DMS53 treated with DMSO at 0.1 percent for 48 hours (cell line): ENCODE measurements at regions not wholly inside any gene's neighbourhood (a gene's known extent, or its start where the extent isn't known, plus 50 kb on each side); places are given as distances from the start of the nearest gene placed in this dataset.

Experiments used
- DNase-seq: peaks from one replicate; lab custom pipeline; 2025; ENCODE audit not compliant: unreplicated experiment; lab: John Stamatoyannopoulos, UW

DNA sequence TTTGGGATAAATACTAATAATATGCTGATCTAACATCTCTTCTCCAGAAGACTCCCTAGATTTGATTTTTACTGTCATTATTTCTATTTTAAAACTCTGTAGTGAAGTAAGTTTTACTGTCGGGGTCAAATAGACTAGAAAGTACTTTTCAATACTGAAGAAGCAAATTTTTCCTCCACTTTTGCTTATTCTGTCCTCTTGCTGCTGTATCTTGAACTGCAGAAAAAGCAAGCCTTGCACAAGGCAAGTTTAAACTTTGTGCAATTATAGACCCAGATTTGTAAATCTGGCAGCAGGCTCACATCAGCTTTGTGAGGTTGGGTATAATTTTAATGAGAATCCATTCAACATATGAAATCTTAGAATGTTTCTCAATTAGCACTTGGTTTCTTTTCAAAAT, 151.1 kb upstream of the ETS2 start:
- DNase-seq, result no peak

DNA sequence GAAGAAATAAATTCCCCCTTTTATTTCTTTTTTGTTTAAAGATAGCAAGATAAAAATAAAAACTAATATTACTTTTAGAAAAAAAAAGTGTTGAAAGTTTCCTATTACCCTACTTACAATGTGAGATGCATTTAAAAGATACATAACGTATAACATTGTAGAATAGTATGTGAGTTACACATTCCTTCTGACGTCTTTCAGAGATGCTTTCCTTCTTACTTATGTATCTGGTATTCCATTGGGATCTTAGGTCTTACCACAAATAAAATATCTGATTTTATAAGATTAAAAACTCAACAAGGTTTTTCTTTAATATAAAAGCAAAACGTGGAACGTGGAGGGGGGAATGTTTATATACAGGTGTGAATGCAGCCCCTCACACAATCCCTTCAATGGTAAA, 147.2 kb upstream of the ETS2 start:
- no peak for DNase-seq

DNA sequence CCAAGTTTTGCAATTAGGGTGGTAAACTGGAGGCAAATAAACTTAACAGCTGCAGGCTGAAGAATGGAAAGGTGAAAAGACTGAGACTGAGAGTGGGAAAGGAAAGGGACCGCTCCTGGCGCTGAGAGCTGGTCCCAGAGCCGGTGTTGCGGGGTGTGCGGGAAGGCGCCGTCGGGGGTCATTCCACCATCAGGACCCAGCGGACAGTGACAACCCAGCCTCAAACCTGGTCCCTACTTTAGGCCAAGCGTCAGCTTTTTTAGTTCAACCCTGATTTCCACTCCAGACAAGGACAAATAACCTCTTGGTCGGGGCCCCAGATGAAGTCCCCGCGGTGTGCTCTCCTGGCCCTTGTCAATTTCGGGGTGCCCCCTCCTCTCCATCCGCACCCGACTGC, 145.8 kb upstream of the ETS2 start:
- DNase-seq, result no peak

- DNase-seq, result no peak
These were observed 145.2 kb upstream of the ETS2 start for GRCh38 chr21:38660333-38661196.

GRCh38 chr21:38661197-38661871, 144.4 kb upstream of the ETS2 start:
- DNase-seq, result peak; percentile 24

GRCh38 chr21:38661889-38662568, 143.7 kb upstream of the ETS2 start:
- DNase-seq, result no peak

- DNase-seq, result no peak
These were observed 142.4 kb upstream of the ETS2 start for GRCh38 chr21:38663282-38663681.

DNA sequence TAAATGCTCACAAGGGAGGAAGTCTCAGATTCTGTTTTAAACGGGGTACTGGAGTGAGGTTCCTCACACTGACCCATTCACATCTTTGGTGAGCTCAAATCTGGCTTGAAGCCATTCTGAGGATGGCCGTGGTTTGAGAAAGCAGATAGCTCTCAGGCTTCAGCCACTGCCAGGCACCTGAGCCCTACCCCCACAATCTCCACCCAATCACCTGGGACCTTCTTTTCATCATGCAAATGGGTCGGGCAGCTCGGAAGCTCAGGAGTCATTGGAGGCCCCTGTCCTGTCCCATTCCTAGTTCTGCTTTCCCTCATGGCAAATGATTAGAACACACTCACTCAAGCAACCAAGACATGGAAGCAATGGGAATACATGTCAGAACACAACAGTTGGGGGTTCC, 141.4 kb upstream of the ETS2 start:
- DNase-seq, result no peak

GRCh38 chr21:38664841-38665240, 140.9 kb upstream of the ETS2 start:
- no peak for DNase-seq

DNA sequence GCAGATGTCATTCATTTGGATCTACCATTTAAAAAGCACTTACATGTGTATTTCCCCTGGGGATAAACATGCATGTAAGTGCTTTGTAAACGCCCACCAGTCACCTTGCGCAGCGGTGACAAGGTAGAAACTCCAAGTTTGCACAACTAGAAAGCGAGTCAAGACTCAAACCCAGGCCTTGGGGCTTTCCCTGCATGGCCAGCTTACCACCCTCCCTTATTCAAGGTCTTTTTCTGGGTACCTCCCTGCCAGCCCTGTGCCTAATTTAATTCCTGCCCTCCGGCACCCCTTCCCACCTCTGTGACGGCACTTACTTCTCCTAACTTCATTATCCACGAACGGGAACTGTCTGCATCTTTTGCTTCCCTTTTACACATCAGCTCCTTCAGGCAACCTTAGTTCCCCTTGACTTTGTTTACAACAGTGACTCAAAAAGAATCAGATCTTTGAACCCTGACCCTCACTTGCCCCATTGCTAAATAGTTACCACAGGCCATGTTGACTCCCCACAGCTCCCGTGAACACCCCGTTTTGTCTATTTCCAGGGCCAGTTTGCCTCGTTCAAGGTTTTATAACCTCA, 138.3 kb upstream of the ETS2 start:
- DNase-seq, result no peak

DNA sequence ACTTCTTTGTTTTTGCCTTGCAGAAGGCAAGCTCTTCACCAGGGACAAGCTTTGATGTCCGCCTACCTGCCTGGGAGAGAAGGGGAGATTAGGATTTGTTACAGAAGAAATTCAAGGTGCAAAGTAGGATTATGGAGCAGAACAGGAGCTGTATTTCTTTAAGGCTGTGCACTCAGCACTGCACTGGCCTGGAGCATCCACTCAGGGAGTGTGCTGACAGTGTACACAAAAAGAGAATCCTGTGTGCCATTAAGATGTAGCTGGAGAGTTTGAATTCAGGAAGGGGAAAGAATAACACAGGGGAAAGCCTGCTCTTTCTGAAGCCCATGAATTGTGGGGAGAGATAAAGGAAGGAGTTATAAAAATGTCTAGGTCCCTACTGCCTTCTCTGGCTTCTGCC, 137.7 kb upstream of the ETS2 start:
- no peak for DNase-seq

- DNase-seq, result no peak
These were observed 137.2 kb upstream of the ETS2 start for GRCh38 chr21:38668541-38668940.

GRCh38 chr21:38669186-38669585, 136.5 kb upstream of the ETS2 start:
- peak; percentile 31 for DNase-seq

DNA sequence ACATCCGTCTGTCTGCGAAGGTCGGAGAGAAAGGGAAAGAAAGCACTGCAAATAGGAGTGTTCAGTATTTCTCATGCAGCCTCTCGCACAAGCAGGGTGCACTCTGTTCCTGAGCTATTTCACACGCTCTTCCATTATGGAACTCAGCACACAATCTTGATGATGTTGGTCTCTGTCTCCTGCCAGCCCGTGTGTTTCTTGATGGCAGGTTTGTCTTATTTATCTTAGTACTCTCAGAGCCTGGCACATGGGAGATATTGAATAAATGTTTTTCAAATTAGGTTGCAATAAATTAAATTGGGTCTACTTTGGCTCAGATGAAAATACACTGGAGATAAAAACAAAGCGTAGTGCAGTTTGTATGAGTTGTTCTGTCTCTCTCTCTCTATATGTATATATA, 134.9 kb upstream of the ETS2 start:
- DNase-seq, result no peak

- DNase-seq, result no peak
These were observed 134.0 kb upstream of the ETS2 start for GRCh38 chr21:38671773-38672172.

DNA sequence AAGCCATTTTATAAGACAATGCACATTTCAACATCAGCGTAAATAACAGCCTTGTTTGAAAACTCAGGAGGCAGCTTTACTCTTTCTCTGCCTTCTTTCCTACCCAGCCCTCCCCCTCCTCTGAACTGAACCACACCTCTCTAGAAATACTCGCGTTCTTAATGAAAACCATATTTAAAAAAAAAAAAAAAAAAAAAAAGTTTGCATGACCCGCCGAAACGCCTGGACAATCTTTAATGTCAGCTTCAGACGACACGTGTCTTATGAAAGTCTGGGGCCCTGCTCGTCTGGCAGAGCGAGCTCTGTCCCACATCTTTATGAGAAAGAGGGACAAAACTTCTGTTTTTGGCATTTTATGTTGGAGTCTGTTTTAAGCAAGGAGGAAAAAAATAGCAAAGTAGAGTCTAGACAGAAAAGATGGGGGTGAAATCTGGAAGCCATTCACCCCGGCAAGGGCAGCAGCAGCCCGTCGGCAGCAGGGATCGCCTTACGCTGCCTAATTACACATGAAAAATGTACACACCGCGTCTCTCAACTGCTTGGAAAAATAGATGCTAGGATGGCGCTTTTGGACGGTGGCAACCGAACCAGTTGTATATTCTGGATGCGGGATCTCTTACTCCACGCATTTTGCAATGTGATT, 130.4 kb upstream of the ETS2 start:
- no peak for DNase-seq

GRCh38 chr21:38678827-38679226, 126.9 kb upstream of the ETS2 start:
- no peak for DNase-seq

- DNase-seq, result no peak
These were observed 126.2 kb upstream of the ETS2 start for GRCh38 chr21:38679534-38679933.

- DNase-seq, result no peak
These were observed 125.3 kb upstream of the ETS2 start for GRCh38 chr21:38680401-38680800.

- no peak for DNase-seq
These were observed 122.5 kb upstream of the ETS2 start for GRCh38 chr21:38683222-38683621.

DNA sequence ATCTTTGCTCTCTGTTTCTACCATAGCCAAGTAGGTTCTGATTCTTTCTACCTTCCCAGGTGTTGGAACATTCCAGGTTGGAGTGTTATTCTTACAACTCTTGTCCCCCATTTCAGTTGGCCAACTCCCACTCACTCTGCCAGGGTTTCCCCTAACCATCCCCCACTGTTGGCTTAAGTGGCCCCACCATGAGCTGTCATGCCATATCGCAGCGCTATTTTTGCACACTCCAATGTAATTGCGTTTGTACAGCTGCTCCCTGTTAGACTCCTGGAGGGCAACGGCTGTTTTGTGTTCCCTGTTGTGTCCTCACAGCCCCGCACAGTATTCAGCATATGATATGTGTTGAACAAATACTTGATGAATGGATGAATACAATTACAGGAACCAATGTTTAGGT, 117.7 kb upstream of the ETS2 start:
- peak; percentile 1 for DNase-seq
